ENCODE measurements at regions not wholly inside any gene's neighbourhood (a gene's known extent, or its start where the extent isn't known, plus 50 kb on each side); places are given as distances from the start of the nearest gene placed in this dataset.

DNA sequence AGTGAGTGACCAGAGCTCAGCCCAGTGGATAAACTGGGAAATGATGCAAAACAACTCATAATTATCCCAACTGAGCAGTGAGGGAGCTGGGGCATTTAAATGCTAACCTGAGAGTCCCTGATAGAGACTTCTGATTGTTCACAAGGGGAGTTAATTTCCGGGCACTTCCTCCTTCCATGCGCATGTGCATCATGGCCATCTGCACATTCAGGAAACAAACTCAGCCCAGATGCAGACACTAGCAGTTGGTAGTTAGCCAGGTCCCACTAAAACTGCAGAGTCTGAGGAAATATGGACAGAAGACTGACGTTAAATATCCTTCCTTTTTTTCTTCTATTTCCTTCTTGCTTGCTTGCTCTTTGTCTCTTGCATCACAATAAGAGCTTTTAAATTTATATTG is 852.1 kb upstream of the LRRC4C start:
- TF ChIP-seq, protein P1, sequence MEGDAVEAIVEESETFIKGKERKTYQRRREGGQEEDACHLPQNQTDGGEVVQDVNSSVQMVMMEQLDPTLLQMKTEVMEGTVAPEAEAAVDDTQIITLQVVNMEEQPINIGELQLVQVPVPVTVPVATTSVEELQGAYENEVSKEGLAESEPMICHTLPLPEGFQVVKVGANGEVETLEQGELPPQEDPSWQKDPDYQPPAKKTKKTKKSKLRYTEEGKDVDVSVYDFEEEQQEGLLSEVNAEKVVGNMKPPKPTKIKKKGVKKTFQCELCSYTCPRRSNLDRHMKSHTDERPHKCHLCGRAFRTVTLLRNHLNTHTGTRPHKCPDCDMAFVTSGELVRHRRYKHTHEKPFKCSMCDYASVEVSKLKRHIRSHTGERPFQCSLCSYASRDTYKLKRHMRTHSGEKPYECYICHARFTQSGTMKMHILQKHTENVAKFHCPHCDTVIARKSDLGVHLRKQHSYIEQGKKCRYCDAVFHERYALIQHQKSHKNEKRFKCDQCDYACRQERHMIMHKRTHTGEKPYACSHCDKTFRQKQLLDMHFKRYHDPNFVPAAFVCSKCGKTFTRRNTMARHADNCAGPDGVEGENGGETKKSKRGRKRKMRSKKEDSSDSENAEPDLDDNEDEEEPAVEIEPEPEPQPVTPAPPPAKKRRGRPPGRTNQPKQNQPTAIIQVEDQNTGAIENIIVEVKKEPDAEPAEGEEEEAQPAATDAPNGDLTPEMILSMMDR (IDR thresholded peaks at IDR 0.05): no peak
- TF ChIP-seq POLR2AphosphoS5 (IDR thresholded peaks at IDR 0.05) (no peak), POLR2A (IDR thresholded peaks at IDR 0.05) (no peak)

Measured in stomach (tissue), 4 donors.